ENCODE measurements at regions not wholly inside any gene's neighbourhood (a gene's known extent, or its start where the extent isn't known, plus 50 kb on each side); places are given as distances from the start of the nearest gene placed in this dataset.

- DNase-seq (ENCODE audit: low read depth): no peak
- no peak overlapping the region for H3K4me3 ChIP-seq (ENCODE audit: low read depth, low read length)
- no peaks in the 10 kb centered on the region for H3K27me3 ChIP-seq (ENCODE audit: control insufficient read depth, insufficient read depth, low read length)
- FAIRE-seq: no peak
- TF ChIP-seq, protein P1, sequence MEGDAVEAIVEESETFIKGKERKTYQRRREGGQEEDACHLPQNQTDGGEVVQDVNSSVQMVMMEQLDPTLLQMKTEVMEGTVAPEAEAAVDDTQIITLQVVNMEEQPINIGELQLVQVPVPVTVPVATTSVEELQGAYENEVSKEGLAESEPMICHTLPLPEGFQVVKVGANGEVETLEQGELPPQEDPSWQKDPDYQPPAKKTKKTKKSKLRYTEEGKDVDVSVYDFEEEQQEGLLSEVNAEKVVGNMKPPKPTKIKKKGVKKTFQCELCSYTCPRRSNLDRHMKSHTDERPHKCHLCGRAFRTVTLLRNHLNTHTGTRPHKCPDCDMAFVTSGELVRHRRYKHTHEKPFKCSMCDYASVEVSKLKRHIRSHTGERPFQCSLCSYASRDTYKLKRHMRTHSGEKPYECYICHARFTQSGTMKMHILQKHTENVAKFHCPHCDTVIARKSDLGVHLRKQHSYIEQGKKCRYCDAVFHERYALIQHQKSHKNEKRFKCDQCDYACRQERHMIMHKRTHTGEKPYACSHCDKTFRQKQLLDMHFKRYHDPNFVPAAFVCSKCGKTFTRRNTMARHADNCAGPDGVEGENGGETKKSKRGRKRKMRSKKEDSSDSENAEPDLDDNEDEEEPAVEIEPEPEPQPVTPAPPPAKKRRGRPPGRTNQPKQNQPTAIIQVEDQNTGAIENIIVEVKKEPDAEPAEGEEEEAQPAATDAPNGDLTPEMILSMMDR (IDR thresholded peaks at IDR 0.05; ENCODE audit: insufficient read depth, low read length, severe bottlenecking): no peak
- no peaks in the 10 kb centered on the region for H3K36me3 ChIP-seq (ENCODE audit: control insufficient read depth, insufficient read depth, low read length)
These were observed 217.5 kb upstream of the SEL1L start for GRCh38 chr14:81751198-81751597.

- TF ChIP-seq, protein P1 (IDR thresholded peaks at IDR 0.05; ENCODE audit: insufficient read depth, low read length, severe bottlenecking): no peak
- H3K4me3 ChIP-seq (ENCODE audit: low read depth, low read length): no peak overlapping the region
- FAIRE-seq: no peak
- no peaks in the 10 kb centered on the region for H3K27me3 ChIP-seq (ENCODE audit: control insufficient read depth, insufficient read depth, low read length)
- no peaks in the 10 kb centered on the region for H3K36me3 ChIP-seq (ENCODE audit: control insufficient read depth, insufficient read depth, low read length)
- no peak for DNase-seq (ENCODE audit: low read depth)
These were observed 225.9 kb upstream of the SEL1L start for GRCh38 chr14:81759541-81759940.

DNA sequence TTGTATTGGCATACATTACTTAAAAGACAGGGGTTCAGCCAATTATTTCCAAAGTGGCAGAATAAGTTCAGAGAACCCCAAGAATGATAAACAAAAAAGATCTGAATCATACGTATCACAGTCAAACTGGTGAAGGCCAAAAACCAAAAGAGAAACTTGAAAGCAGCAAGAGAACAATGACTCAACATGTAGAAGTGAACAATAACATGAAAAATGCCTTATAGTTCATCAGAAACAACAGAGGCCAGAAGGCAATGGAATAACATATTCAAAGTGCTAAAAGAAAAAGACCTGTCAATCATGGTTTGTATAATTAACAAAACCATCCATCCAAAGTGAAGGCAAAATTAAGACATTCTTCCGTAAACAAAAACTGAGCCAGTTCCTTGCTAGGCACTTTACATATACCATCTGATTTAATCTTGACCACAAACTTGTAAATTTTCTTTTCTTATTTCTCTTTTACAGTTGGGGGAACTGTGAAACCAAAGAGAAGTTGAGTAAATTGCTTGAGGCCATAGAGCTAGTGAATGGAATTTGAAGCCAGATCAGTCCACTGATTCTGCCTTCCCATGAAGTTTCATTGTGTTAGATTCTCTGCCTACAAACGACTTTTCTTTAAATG is 232.1 kb upstream of the SEL1L start:
- FAIRE-seq (no peak), DNase-seq (ENCODE audit: low read depth) (no peak)
- Histone ChIP-seq H3K4me3 (ENCODE audit: low read depth, low read length) (no peak overlapping the region), H3K36me3 (ENCODE audit: control insufficient read depth, insufficient read depth, low read length) (no peaks in the 10 kb centered on the region), H3K27me3 (ENCODE audit: control insufficient read depth, insufficient read depth, low read length) (no peaks in the 10 kb centered on the region)
- TF ChIP-seq, protein P1 (IDR thresholded peaks at IDR 0.05; ENCODE audit: insufficient read depth, low read length, severe bottlenecking): no peak

DNA sequence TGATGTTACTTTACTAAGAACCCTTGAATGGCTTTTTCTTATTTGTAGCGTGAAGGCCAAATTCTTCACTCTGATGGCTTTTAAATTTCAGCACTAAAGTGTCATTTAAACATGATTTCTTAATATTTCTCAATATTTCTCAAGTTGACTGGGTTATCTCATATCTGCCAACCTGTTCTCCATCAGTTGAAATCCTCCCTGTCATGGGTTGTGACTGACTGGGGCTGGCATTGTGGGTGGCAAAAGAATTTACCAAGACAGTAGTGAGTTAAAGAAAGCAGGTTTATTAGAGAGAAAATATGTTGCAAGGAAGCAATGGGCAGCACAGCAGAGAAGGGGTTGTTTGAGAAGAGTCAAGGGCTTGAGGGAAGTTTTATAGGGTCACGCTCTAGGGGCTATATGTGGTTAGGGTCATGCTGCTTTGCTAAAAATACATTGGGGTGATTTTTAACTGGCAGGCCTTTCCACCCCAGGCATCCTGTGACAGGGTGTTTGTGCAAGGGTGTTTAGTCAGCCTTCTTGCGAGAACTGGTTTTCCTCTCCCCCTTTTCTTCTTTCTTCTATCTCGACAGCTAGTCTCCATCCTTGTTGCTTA is 232.8 kb upstream of the SEL1L start:
- H3K27me3 ChIP-seq (ENCODE audit: control insufficient read depth, insufficient read depth, low read length): no peaks in the 10 kb centered on the region
- FAIRE-seq (no peak), DNase-seq (ENCODE audit: low read depth) (no peak)
- TF ChIP-seq, protein P1 (IDR thresholded peaks at IDR 0.05; ENCODE audit: insufficient read depth, low read length, severe bottlenecking): no peak
- H3K4me3 ChIP-seq (ENCODE audit: low read depth, low read length): no peak overlapping the region
- H3K36me3 ChIP-seq (ENCODE audit: control insufficient read depth, insufficient read depth, low read length): no peaks in the 10 kb centered on the region

GRCh38 chr14:81767266-81767995 is 233.8 kb upstream of the SEL1L start:
- Histone ChIP-seq H3K36me3 (ENCODE audit: control insufficient read depth, insufficient read depth, low read length) (no peaks in the 10 kb centered on the region), H3K4me3 (ENCODE audit: low read depth, low read length) (no peak overlapping the region), H3K27me3 (ENCODE audit: control insufficient read depth, insufficient read depth, low read length) (no peaks in the 10 kb centered on the region)
- FAIRE-seq (no peak), DNase-seq (ENCODE audit: low read depth) (no peak)
- TF ChIP-seq, protein P1 (IDR thresholded peaks at IDR 0.05; ENCODE audit: insufficient read depth, low read length, severe bottlenecking): no peak
